ENCODE measurements at regions not wholly inside any gene's neighbourhood (a gene's known extent, or its start where the extent isn't known, plus 50 kb on each side); places are given as distances from the start of the nearest gene placed in this dataset.
"Not testable (repeated sequence)": the region's sequence is repeated elsewhere in the genome, so short reads cannot be mapped to it uniquely, and the experiment has no call there.

DNA sequence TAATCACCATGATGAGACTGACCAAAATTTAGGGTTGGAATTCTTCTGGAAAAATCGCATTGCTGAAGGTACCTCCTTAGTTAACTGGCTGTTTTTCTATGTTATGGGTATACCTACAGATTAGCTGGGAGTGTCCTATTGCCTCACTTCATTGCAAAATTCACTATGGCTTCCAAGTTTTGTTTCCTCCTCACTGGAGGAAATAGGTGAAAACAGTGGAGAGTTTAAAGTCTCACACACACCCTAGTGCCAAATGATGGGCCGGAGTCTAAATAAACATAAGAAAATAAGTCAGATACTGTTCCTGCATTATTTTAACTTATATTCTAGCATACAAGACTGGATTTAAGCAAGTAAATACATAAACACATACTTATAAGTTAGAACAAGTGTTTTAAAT is 98.2 kb downstream of the AHR start:
- DNase-seq = no peak

DNA sequence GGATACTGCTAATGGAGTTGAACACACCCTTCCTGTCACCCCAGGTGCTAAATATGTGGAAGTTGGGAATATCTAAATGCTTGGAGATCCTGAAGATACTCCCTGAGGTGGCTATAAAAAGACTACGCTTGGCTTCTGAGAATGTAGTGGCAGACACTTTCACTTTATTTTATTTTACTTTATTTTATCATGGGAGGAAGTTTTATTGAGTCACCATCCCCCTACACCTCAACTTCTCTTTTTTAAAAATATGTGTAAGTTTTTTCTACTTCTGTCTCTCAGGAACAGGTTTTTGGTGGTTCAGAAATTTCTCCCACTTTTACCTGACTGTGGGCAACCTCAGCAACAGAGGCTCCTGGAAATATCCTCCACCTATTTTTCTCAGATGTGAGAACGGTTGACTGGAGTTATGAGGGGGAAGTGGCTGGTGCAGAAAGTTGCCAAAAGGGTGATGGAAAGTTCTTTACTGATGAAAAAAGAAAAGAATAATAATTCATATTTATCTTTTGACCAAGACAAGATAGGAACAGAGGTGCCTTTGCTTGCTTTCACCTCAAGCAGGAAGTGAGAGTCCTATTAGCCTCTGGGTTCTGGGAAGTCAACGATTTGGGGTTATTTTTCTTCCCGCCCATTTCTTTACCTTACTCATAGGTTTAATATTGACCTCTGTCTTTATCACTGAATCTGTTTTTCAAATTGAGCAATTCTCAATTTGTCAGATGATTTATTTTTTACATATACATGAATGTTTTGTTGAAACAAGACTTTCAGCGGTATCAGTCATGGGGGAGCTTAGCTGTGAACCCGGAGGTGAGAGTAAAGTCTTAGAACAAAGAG is 103.6 kb downstream of the AHR start:
- no peak for DNase-seq

- no peak for DNase-seq
Observed at GRCh38 chr7:17402628-17403278, 104.3 kb downstream of the AHR start.

GRCh38 chr7:17404006-17404405 is 105.6 kb downstream of the AHR start:
- DNase-seq = no peak

- no peak for DNase-seq
Observed at GRCh38 chr7:17405786-17406185, 107.3 kb downstream of the AHR start.

DNA sequence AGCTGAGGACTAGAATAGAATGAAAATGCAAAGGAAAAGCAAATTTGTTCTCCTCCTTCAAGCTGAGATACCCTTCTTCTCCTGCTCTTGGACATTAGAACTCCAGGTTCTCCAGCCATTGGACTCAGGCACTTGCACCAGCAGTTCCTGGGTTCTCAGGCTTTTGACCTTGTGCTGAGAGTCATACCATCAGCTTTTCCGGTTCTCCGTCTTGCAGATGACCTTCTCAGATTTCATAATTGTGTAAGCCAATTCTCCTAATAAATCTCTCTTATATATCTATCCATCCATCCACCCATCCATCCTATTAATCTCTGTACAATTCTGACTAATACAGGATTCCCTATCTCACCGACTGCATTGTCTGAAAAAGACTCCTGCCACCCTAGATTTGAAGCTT is 108.3 kb downstream of the AHR start:
- DNase-seq = no peak

GRCh38 chr7:17407229-17407628 is 108.8 kb downstream of the AHR start:
- DNase-seq = no peak

GRCh38 chr7:17408245-17408903 is 109.9 kb downstream of the AHR start:
- DNase-seq = no peak

DNA sequence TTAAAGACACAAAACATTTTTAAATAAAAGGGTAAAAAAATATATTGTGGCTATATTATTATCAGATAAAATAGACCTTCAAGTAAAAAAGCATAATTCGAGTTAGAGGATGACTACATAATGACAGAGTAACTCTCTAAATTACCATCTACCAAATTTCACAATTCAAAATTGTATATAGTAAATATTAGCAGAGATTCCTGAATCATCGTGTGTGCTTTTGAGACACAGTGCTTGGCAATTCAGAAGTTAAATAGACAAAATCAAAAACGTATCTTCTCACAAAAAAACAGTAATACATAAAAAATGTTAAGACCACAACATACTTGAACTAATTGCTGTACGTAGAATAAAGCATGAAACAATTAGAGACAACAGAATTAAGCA is 110.4 kb downstream of the AHR start:
- DNase-seq = no peak

DNA sequence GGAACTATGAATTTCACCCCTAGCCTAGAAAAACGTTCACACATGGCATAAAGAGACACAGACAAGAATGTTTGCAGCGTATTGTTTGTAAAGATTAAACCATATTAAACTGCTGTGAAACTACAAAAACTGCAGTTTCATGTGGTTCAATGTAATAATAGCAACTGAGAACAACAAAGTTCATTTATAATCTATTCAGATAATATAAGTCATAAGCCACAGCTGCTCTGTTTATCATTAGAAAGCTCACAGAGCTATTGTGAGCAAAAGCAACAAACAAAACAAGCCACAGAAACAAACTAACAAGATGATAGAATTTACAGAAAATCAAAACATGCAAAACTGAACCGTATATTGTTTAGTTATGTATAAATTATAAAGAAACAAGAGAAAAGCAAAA is 113.5 kb downstream of the AHR start:
- no peak for DNase-seq

- DNase-seq = no peak
Observed at GRCh38 chr7:17412883-17413282, 114.4 kb downstream of the AHR start.

DNA sequence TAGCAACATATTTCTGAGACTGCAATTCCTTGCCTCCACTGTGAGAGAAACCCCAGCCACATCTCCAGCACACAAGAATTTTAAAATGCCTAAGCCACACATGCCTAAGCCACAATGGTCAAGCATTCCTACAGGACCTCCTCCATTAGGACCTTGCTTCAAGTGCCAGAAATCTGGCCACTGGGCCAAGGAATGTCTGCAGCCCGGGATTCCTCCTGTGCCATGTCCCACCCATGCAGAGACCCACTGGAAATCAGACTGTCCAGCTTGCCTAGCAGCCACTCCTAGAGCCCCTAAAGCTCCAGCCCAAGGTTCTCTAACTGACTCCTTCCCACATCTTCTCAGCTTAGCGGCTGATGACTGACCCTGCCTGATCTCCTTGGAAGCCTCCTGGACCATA is 117.5 kb downstream of the AHR start:
- no peak for DNase-seq

- not testable (repeated sequence) for DNase-seq
Observed at GRCh38 chr7:17420308-17421015, 122.0 kb downstream of the AHR start.

GRCh38 chr7:17421941-17422340 is 123.5 kb downstream of the AHR start:
- DNase-seq = no peak

DNA sequence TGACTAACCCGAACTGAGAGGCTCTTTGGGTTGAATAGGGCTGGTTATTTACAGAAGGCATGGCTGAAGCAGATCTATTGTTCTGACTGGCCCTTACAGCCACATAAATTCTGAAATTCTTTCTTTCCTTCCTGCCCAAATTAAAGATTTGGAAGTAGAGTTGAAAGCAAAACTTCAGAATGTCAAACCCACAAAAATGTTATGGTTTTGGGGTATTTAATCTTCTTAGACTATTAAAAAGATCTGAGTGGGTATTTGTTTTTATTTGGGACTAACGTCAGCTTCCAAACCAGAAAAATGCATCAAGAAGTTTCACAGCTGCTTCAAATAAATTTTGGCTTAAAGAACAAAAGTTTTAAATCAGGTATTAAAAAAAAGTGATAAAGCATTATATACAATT is 124.5 kb downstream of the AHR start:
- DNase-seq = no peak

- no peak for DNase-seq
Observed at GRCh38 chr7:17427924-17428323, 129.5 kb downstream of the AHR start.

GRCh38 chr7:17429579-17429978 is 131.1 kb downstream of the AHR start:
- no peak for DNase-seq

GRCh38 chr7:17432793-17433192 is 134.3 kb downstream of the AHR start:
- DNase-seq = no peak

DNA sequence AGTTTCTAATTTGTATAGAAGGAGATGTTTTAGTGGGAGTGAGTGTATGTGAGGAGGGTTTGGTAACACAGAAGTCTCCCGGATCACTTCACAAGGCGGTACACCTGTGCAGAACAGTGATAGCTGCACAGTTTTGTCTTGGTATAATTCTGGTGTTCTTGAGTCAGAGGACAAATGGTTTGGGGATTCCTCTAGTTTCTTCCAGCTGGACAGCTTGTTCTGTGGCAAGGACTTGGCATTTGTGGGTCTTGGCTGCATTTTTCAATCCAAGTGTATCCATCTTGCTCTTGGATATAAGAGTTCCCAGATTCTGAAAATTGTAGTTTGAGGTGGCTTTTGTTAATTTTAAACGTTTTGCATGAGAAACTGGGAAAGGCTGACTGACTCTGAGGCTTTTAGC is 135.7 kb downstream of the AHR start:
- DNase-seq = no peak

DNA sequence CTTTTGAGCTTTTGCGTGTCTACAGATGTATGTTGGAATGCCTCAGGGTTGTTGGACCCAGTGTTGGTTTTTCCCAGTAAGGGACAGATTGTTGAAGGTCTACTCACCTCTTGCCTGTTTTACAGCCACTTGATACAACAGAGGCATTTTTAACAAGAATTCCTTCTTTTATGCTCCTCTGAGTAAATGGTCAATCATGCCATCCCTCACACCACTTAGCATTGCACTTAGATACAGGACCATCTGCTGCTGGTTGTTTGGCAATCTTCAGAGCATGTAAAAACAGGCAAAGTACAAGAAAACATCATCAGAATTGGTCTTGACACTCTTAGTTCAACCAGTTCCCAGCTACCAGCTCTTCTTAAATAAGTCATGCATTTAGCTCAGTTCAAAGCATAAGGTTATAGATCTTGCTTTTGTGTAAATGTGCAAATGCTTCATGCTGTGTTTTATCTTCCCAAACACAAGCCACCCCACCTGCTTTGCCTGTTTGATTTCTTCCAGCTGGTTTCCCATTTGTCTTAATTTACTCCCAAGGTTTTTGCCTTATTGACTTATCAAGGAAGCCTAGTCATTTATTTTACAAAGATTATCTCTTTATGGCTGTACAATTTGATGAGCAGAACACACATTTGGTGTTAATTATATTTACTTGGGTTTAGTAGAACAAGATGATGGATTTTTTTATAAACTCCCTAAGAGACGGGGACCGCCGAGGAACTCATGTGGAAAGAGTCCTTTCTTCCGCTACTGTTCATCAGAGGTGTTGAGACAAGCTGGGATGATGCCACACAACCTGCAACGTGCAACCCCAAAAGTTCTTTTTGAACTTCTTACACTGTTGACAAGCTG is 136.6 kb downstream of the AHR start:
- no peak for DNase-seq

- DNase-seq = no peak
Observed at GRCh38 chr7:17436126-17436525, 137.7 kb downstream of the AHR start.

GRCh38 chr7:17437586-17437985 is 139.1 kb downstream of the AHR start:
- DNase-seq = no peak
